Ascending aorta (tissue), 2 donors: ENCODE measurements at regions not wholly inside any gene's neighbourhood (a gene's known extent, or its start where the extent isn't known, plus 50 kb on each side); places are given as distances from the start of the nearest gene placed in this dataset.

Source experiments
- DNase-seq, 2 donors: peaks; one replicate each; pipeline ENCODE4 v3.0.0-alpha.2; 2019; ENCODE audit warnings: low spot score in 2 of 2
- H3K27ac ChIP-seq, 2 donors: fragments of 200-600 bp; sonication (generic); one replicate each; pipeline ENCODE4 v1.5.1; 2016 to 2017; ENCODE audit warnings: mild to moderate bottlenecking in 1 of 2
- H3K27me3 ChIP-seq: fragments of 200-600 bp; sonication (generic); one replicate; pipeline ENCODE4 v1.5.1; 2017
- H3K36me3 ChIP-seq, 2 donors: fragments of 200-600 bp; sonication (generic); one replicate each; pipeline ENCODE4 v1.5.1; 2016
- H3K4me1 ChIP-seq, 2 donors: fragments of 200-600 bp; sonication (generic); one replicate each; pipeline ENCODE4 v1.5.1; 2016 to 2017; ENCODE audit warnings: mild to moderate bottlenecking in 1 of 2
- H3K4me3 ChIP-seq, 2 donors: fragments of 200-600 bp; sonication (generic); one replicate each; pipeline ENCODE4 v1.5.1; 2016 to 2017; ENCODE audit warnings: mild to moderate bottlenecking in 1 of 2
- H3K9me3 ChIP-seq, 2 donors: fragments of 200-600 bp; sonication (generic); one replicate each; pipeline ENCODE4 v1.5.1; 2016
- intact Hi-C: fragments of 100-400 bp; cut with DNase I; formaldehyde crosslinking; loops from one replicate; pipeline ENCODE4 v1.15.1; 2023
- TF ChIP-seq, protein P1 (sequence below), 3 experiments: fragments of 200-600 bp in 2 of 3; fragments of 450-650 bp in 1 of 3; sonication (generic) in 2 of 3; IDR thresholded peaks; one replicate each; pipeline ENCODE4 v1.5.1; 2016 to 2019; ENCODE audit warnings: antibody characterized with exemption in 3 of 3, mild to moderate bottlenecking in 1 of 3, moderate library complexity in 1 of 3

DNA sequence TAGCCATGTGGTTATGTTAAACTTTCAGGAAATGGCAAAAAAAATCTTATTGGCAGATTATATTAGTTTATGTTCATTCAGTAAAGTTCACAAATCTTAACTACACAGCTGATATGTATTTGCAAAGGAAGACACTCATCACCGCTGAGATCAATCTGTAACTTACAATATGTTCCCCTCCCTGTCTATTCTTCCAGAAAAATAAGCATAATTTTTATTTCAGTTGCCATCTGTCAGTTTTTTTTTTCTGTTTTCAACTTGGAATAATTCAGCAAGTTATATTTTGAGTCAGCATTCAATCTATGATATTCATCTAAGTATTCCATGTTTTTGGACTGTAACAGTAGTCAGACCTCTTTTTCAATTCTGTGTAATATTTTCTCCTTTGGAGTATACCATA lies 1019.9 kb upstream of the PTPRD start:
- no peak overlapping the region for H3K4me3 ChIP-seq
- TF ChIP-seq, protein P1, sequence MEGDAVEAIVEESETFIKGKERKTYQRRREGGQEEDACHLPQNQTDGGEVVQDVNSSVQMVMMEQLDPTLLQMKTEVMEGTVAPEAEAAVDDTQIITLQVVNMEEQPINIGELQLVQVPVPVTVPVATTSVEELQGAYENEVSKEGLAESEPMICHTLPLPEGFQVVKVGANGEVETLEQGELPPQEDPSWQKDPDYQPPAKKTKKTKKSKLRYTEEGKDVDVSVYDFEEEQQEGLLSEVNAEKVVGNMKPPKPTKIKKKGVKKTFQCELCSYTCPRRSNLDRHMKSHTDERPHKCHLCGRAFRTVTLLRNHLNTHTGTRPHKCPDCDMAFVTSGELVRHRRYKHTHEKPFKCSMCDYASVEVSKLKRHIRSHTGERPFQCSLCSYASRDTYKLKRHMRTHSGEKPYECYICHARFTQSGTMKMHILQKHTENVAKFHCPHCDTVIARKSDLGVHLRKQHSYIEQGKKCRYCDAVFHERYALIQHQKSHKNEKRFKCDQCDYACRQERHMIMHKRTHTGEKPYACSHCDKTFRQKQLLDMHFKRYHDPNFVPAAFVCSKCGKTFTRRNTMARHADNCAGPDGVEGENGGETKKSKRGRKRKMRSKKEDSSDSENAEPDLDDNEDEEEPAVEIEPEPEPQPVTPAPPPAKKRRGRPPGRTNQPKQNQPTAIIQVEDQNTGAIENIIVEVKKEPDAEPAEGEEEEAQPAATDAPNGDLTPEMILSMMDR (IDR thresholded peaks at IDR 0.05): no peak

DNA sequence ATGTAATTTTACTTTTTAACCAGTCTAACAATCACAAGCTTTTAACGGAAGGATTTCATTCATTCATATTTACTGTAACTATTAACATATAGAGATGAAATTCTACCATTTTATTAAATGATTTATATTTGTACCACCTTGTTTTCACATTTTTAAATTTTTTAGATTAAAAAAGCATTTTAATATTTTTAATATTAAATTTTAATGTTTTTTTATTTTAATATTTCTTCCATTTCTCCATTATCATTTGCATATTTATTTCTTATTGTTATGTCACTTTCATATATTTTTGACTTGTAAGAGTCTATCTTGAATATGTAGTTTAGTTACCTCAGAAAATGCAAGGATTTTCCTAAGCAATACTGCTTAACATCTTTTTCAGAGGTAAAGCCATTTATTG lies 1034.0 kb upstream of the PTPRD start:
- TF ChIP-seq, protein P1 (IDR thresholded peaks at IDR 0.05): no peak
- Histone ChIP-seq H3K9me3 (no peaks in the 10 kb centered on the region), H3K4me1 (no peaks in the 10 kb centered on the region), H3K4me3 (no peak overlapping the region), H3K27me3 (no peaks in the 10 kb centered on the region), H3K36me3 (no peaks in the 10 kb centered on the region), H3K27ac (no peak overlapping the region)
- no peak for DNase-seq
- intact Hi-C loops: no loop called here

More for the DNA sequence above, 1019.9 kb upstream of the PTPRD start:
- no peaks in the 10 kb centered on the region for H3K36me3 ChIP-seq
- H3K27ac ChIP-seq: no peak overlapping the region
- intact Hi-C loops: no loop called here
- H3K4me1 ChIP-seq: no peaks in the 10 kb centered on the region
- no peak for DNase-seq
- peaks cover 0 to 3% of the 10 kb centered on the region in 2 donors for H3K9me3 ChIP-seq
- H3K27me3 ChIP-seq: no peaks in the 10 kb centered on the region

DNA sequence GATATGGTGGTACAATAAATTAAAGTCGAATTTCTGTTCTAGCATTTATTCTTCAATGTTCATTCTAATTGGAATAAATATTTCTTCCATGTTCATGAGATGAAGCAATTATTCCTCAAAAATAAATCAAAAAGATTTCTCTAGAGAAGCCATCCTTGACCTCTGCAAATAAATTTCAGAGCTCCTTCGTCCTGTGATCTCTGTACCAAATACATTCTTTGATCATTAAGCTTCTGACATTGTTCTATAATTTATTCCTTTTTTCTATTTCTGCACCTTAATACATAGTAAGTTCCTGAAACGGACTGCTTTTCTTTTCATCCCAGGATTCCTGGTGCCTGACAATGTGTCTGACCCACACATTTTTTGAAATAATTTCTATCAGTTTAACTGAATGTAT lies 1039.3 kb upstream of the TYRP1 start:
- no peaks in the 10 kb centered on the region for H3K4me1 ChIP-seq
- intact Hi-C loops: no loop called here
- TF ChIP-seq, protein P1 (IDR thresholded peaks at IDR 0.05): no peak
- H3K4me3 ChIP-seq: no peak overlapping the region
- no peak overlapping the region for H3K27ac ChIP-seq
- H3K36me3 ChIP-seq: no peaks in the 10 kb centered on the region
- DNase-seq: no peak
- no peaks in the 10 kb centered on the region for H3K27me3 ChIP-seq
- H3K9me3 ChIP-seq: no peaks in the 10 kb centered on the region

DNA sequence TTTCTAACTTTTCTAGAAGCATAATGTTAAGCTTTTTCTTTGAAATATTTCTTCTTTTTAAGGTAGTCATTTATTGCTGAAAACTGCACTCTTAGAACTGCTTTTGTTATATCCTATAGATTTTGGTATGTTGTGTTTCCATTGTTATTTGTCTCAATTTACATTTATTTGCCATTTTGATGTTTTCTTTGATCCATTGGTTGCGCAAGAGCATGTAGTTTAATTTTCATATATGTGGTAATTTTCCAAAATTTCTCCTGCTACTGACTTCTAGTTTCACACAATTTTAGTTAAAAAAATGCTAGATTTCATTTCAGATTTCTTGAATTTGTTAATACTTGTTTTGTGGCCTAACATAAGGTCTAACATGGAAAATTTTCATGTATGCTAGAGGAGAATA lies 1029.3 kb upstream of the TYRP1 start:
- Histone ChIP-seq H3K9me3 (no peaks in the 10 kb centered on the region), H3K27ac (no peak overlapping the region), H3K4me1 (no peaks in the 10 kb centered on the region), H3K27me3 (no peaks in the 10 kb centered on the region), H3K4me3 (no peak overlapping the region), H3K36me3 (no peaks in the 10 kb centered on the region)
- intact Hi-C loops: no loop called here
- DNase-seq: no peak
- TF ChIP-seq, protein P1 (IDR thresholded peaks at IDR 0.05): no peak

DNA sequence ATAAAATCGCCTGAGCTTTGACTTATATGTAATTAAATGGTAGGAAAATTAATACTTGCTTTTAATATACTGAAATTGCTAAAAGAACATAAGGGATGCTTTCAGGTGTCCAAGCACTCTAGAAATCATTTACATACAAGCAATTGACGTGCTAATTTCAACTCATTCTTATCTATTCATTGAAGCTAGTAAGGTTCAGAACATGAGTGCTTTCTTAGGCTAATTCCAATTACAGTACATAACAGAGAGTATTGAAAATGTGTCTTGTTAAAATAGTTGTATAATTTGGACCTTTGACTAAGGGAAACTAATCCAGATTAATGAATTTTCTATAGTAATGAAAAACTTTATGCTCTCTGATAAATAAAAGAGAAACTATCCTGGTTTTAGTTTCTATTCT lies 1016.4 kb upstream of the TYRP1 start:
- no peak overlapping the region for H3K4me3 ChIP-seq
- no peaks in the 10 kb centered on the region for H3K27me3 ChIP-seq
- intact Hi-C loops: no loop called here
- H3K9me3 ChIP-seq: no peaks in the 10 kb centered on the region
- DNase-seq: no peak
- no peaks in the 10 kb centered on the region for H3K36me3 ChIP-seq
- H3K4me1 ChIP-seq: no peaks in the 10 kb centered on the region
- no peak overlapping the region for H3K27ac ChIP-seq
- TF ChIP-seq, protein P1 (IDR thresholded peaks at IDR 0.05): no peak

DNA sequence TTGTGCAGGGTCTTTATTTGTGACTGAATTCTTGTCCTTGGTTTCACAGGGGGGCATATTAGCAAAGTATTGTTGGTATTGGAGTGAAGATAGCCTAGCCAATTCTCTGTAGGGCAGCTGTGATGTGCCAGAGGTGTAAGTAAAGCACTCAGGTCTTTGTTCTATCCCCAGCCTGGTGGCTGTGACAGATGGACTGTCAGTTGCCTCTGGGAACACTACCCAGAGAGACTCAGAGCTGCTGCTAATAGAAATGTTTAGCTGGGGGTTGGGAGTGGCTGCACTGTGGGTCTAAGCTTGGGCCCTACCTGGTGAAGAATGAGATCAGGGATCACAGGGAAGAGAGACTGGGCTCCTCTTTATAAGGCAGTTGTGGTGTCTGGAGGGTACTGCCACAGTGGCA lies 1006.5 kb upstream of the TYRP1 start:
- no peak for DNase-seq
- TF ChIP-seq, protein P1 (IDR thresholded peaks at IDR 0.05): no peak
- Histone ChIP-seq H3K4me1 (no peaks in the 10 kb centered on the region), H3K27me3 (no peaks in the 10 kb centered on the region), H3K4me3 (no peak overlapping the region), H3K36me3 (no peaks in the 10 kb centered on the region), H3K9me3 (no peaks in the 10 kb centered on the region), H3K27ac (no peak overlapping the region)
- intact Hi-C loops: no loop called here
